ENCODE measurements at regions not wholly inside any gene's neighbourhood (a gene's known extent, or its start where the extent isn't known, plus 50 kb on each side); places are given as distances from the start of the nearest gene placed in this dataset.
"Not testable (repeated sequence)": the region's sequence is repeated elsewhere in the genome, so short reads cannot be mapped to it uniquely, and the experiment has no call there.

GRCh38 chr1:194473766-194474165 lies 1287.4 kb upstream of the B3GALT2 start:
- DNase-seq: no peak

GRCh38 chr1:194469282-194469681 lies 1282.9 kb upstream of the B3GALT2 start:
- no peak for DNase-seq

- DNase-seq: no peak
Measured at GRCh38 chr1:194466706-194467105, 1280.3 kb upstream of the B3GALT2 start.

GRCh38 chr1:194447636-194448035 lies 1261.2 kb upstream of the B3GALT2 start:
- DNase-seq: no peak

DNA sequence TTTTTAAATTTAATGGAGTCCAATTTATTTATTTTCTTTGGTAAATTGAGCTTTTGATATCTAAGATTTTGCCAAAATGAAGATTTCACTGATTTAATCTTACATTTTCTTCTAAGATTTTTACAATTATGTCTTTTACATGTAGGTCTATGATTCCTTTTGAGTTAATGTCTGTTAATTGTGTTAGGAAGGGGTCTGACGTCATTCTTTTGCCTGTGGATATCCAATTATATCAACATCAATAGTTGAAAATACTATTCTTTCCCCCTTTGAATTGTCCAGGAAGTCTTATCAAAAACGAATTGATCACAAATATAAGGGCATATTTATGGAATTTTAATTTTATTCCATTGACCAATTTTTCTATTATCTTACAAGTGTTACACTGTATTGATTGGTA lies 1258.8 kb upstream of the B3GALT2 start:
- DNase-seq: no peak

GRCh38 chr1:194442901-194443575 lies 1256.6 kb upstream of the B3GALT2 start:
- no peak for DNase-seq

DNA sequence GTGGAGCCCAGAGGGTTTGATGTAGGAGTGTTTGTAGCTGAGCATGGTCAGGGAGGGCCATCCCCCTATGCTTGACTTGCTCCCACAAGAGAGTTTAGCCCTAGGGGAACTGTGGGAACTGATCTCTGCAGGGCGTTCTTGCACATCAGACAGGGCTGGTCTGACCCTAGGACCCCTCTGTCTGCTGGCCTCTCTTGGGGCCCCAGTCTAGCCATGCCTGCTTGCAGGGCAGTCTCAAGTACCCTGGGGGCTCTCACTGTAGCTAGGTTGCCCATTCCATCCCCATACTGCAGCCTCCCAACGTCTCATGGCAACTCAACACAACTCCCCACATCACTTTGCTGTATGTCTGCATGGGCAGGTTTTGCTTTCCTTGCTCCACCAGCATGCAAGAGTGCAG lies 1250.7 kb upstream of the B3GALT2 start:
- no peak for DNase-seq

GRCh38 chr1:194431121-194431520 lies 1244.7 kb upstream of the B3GALT2 start:
- DNase-seq: no peak

DNA sequence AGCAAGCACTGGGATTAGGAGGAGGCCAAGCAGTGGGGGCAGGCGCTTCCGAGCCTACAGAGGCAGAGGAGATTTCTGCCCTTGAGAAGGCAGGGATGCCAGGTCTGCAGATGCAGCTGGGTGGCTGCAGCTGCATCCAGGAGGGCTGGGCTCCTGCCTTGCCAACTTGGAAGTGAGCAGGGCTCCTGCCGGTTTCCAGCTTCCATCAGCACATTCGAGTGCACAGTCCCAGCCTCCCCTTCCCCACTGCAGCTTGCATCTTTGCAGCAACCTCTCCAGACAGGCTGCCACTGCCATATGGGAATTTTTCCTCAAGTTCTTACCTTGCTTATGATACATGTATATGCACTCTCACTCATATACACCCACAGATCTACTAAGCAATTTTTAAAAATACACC lies 1234.3 kb upstream of the B3GALT2 start:
- no peak for DNase-seq

- no peak for DNase-seq
Measured at GRCh38 chr1:194419721-194420120, 1233.3 kb upstream of the B3GALT2 start.

DNA sequence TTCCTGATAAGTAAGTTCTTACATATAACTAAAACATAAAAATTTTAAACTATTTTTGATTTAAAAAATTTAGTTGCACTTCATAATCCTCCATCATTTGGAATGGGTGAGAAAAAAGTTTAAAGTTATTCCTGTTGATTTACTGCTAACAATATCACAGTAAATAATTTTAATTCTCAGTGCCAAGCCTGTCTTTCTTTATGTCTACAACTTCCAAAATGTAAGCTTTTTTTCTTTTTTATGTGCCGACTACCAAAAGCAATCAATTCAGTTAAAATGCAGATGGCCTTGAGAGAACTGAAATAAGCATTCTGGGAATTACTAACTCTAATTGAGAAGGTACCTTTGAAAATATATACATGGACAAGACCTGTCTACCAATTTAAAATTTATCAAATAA lies 1224.3 kb upstream of the B3GALT2 start:
- DNase-seq: no peak

- DNase-seq: not testable (repeated sequence)
Measured at GRCh38 chr1:194407238-194407637, 1220.8 kb upstream of the B3GALT2 start.

DNA sequence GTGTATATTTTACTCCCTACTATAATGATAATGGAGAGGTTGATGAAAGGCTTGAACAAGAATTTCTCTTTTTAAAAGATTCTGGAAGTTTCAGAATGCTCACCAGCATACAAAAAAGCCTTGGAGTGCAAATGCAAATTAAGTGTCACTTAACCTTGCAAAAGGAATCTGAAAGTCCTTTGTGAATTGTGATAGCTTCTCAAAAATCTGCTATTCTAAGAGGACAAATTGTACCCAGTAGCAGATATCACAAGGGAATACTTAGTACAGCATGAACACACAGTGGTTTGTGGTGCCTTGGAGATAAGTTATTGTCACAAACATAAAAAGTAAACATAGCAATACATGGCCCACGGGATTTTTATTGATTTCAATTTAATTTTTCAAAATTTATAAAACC lies 1208.3 kb upstream of the B3GALT2 start:
- DNase-seq: no peak

DNA sequence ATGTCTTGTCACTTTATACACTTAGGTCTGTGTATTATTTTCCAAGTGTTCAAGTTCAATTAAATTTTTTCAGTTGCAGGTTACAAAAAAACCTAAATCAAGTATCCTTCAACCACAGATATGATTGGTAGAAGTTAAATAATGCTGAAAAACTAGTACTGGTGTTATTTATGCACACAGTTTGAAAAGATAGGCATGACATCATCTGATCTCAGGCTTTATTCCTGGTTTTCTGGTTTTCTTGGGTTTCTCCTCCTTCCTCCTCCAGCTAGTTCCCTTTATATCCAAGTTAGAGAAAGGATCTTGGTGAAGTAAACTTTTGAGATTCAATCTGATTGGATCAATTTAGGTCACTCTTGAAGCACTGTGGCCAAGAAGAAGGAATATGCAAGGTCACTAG lies 1201.1 kb upstream of the B3GALT2 start:
- DNase-seq: no peak

DNA sequence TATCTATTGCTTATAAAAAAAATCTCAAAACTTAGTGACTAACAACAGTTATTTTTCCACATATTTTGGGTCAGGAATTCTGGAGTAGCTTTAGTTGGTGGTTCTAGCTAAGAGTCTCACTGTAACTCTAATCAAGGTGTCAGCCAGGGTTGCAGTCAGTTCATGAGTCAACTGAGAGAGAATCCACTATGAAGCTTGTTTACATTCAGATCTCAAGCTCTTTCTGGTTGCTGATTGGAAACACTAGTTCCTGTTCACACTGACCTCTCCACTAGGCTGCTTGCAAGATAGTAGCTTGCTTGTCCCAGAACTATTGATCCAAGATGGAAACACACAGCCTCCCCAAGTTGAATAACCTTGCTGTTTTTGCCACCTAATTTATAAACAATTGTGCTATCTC lies 1192.1 kb upstream of the B3GALT2 start:
- no peak for DNase-seq

GRCh38 chr1:194374649-194375048 lies 1188.2 kb upstream of the B3GALT2 start:
- no peak for DNase-seq

- no peak for DNase-seq
Measured at GRCh38 chr1:194372266-194372665, 1185.9 kb upstream of the B3GALT2 start.

DNA sequence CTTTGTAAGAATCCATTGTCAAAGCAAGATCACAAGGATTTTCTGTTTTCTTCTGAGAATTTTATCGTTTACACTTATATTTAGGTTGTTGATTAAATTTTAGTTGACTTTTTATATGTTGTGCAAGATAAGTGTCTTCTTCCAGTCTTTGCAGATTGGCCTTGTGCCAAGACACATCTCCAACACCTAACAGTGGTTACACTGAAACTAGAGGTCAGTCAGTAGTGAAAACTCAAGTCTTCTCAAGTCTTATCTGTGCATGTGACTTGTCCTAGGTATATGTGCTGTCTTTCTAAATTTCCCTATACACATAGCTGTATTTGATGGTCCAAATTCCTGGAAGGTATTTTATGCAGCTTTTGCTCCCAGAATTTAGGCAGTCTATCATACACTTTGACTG lies 1183.2 kb upstream of the B3GALT2 start:
- DNase-seq: no peak

- DNase-seq: no peak
Measured at GRCh38 chr1:194369060-194369459, 1182.6 kb upstream of the B3GALT2 start.

GRCh38 chr1:194367121-194367520 lies 1180.7 kb upstream of the B3GALT2 start:
- no peak for DNase-seq

GRCh38 chr1:194366705-194367104 lies 1180.3 kb upstream of the B3GALT2 start:
- no peak for DNase-seq

GRCh38 chr1:194362327-194362726 lies 1175.9 kb upstream of the B3GALT2 start:
- no peak for DNase-seq

DNA sequence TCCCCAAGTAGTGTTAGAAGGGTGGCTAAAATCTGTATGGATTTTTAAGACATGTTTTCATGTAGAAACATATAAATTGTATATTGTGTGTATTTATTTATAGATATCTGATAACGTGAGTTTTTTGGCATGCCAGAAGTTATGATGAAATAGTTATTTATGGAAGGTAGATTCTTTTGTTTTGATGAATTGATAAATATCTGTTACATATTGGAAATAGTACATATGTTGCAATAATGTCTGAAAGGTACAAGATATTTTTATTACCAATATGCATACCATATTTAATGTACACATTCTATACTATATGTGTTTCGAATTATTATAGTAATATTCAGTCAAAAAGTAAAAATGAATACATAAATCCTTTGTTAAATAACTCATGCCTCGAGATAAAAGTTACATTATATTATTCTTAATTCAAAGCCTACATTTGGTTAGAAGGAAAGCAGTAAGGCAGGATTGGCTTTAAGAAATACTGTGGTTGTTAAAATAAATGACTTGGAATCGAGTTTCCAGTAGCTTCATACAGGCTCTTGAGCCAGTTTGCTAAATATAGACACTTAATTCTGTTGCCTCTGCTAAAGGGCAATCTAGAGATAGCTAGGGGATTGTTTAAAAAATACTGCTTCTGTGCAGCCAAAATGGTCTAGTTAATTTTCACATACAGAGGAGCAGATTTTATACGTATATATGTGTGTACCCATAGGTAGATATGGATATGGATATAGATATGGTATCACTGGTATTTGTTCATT lies 1175.1 kb upstream of the B3GALT2 start:
- no peak for DNase-seq

DNA sequence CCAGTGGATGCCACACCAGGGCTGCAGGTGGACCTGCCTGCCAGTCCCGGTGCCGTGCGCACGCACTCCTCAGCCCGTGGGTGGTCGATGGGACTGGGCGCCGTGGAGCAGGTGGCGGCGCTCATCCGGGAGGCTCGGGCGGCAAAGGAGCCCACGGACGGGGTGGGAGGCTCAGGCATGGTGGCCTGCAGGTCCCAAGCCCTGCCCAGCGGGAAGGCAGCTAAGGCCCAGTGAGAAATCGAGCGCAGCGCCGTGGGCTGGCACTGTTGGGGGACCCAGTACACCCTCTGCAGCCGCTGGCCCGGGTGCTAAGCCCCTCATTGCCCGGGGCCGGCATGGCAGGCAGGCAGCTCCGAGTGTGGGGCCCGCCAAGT lies 1171.8 kb upstream of the B3GALT2 start:
- no peak for DNase-seq
